ENCODE measurements at regions not wholly inside any gene's neighbourhood (a gene's known extent, or its start where the extent isn't known, plus 50 kb on each side); places are given as distances from the start of the nearest gene placed in this dataset.

DNA sequence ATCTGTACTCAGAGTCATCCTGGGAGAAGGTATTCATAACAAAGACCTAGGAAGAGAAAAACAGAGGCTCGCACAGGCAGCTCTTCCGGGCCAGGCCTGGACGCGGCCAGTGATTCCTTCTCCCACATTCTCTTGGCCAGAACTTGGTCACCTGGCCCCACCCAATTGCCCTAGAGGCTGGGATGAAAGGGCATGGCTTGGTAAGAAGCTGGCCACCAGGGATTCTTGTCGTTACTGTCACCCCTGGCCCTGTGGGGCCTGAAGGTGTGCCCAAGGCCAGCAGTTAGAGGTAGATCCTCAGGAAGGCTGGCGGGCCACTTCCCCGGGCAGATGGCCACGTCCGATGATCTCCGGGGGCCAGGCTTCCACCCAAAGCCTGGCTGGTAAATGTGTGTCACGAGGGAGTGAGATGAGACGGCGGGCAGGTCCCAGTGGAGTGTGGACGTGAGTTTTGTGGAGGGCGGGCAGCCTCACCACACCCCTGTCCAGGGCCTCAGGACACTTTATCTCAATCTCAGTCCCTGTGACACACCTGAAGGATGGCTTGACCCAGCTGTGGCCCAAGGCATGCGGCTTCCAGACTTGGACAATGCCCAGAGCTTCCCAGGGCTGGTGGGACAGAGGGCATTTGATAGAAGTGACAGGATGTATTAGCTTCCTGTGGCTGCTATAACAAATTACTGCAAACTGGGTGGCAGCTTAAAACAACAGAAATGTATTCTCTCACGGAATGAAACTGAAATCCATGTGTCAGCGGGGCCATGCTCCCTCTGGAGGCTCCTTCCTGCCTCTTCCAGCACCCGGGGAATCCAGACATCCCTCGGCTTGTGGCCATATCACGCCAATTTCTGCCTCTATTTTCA lies 66.3 kb upstream of the GSE1 start (continued):
- TF ChIP-seq, protein P1, sequence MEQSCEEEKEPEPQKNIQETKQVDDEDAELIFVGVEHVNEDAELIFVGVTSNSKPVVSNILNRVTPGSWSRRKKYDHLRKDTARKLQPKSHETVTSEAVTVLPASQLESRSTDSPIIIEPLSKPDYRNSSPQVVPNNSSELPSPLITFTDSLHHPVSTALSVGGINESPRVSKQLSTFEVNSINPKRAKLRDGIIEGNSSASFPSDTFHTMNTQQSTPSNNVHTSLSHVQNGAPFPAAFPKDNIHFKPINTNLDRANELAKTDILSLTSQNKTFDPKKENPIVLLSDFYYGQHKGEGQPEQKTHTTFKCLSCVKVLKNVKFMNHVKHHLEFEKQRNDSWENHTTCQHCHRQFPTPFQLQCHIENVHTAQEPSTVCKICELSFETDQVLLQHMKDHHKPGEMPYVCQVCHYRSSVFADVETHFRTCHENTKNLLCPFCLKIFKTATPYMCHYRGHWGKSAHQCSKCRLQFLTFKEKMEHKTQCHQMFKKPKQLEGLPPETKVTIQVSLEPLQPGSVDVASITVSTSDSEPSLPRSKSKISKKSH (CRISPR knock-in tag; IDR thresholded peaks at IDR 0.05; ENCODE audit: borderline replicate concordance) = peak; percentile 71; the same call in 1 of the 2 replicates
- TF ChIP-seq MED1 (CRISPR knock-in tag; IDR thresholded peaks at IDR 0.05) = peak; percentile 21; the same call in 1 of the 2 replicates
- TF ChIP-seq CEBPG (CRISPR knock-in tag; IDR thresholded peaks at IDR 0.05) = peak; percentile 23; the same call in 1 of the 2 replicates
- TF ChIP-seq MXI1 (IDR thresholded peaks at IDR 0.05; ENCODE audit: borderline replicate concordance, low read depth, low read length) = no peak
- TF ChIP-seq ZBTB42 (CRISPR knock-in tag; IDR thresholded peaks at IDR 0.05) = no peak
- peak; percentile 29; the same call in 1 of the 2 replicates for TF ChIP-seq TBX2 (CRISPR knock-in tag; IDR thresholded peaks at IDR 0.05; ENCODE audit: borderline replicate concordance)
- peak; percentile 49; the same call in 1 of the 2 replicates for TF ChIP-seq ZNF891 (CRISPR knock-in tag; IDR thresholded peaks at IDR 0.05)
- TF ChIP-seq DNMT1 (CRISPR knock-in tag; IDR thresholded peaks at IDR 0.05) = no peak
- peak; percentile 75 for TF ChIP-seq STAG1 (CRISPR knock-in tag; IDR thresholded peaks at IDR 0.05)
- TF ChIP-seq, protein P2, sequence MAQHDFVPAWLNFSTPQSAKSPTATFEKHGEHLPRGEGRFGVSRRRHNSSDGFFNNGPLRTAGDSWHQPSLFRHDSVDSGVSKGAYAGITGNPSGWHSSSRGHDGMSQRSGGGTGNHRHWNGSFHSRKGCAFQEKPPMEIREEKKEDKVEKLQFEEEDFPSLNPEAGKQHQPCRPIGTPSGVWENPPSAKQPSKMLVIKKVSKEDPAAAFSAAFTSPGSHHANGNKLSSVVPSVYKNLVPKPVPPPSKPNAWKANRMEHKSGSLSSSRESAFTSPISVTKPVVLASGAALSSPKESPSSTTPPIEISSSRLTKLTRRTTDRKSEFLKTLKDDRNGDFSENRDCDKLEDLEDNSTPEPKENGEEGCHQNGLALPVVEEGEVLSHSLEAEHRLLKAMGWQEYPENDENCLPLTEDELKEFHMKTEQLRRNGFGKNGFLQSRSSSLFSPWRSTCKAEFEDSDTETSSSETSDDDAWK (CRISPR knock-in tag; IDR thresholded peaks at IDR 0.05) = no peak
- no peak for TF ChIP-seq RNF2 (conservative IDR thresholded peaks at IDR 0.05; ENCODE audit: low read depth)
